ENCODE measurements at regions not wholly inside any gene's neighbourhood (a gene's known extent, or its start where the extent isn't known, plus 50 kb on each side); places are given as distances from the start of the nearest gene placed in this dataset.

DNA sequence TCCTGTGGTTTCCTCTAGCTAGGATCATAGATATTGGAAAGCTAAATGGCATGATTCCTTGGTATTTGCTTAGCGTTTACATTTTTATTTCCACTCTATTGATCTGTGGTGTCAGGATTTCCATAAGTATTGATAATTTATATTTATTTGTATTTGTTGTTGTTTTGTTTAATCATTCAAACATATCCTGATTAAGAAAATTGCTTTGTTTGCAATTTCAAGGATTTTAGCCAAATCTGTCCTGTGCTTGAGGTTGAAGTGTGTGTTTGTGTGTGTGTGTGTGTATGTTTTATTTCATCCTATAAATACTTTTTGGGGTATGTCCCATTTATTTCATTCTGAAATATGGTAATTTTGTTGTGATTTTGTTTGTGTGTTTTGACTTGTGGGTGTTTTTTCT lies 1884.1 kb upstream of the CDH6 start:
- no peak for ATAC-seq
- no peaks in the 10 kb centered on the region for H3F3A ChIP-seq (replicated peaks; ENCODE audit: low read depth)
- H3K4me1 ChIP-seq (ENCODE audit: insufficient read depth) = no peaks in the 10 kb centered on the region

More for the DNA sequence above, 1884.1 kb upstream of the CDH6 start:
- no peaks in the 10 kb centered on the region for H3K9me3 Mint-ChIP-seq
- H3K36me3 Mint-ChIP-seq (ENCODE audit: low read depth) = no peaks in the 10 kb centered on the region
- no peaks in the 10 kb centered on the region for H3K79me2 ChIP-seq (replicated peaks; ENCODE audit: insufficient read depth)
- no peaks in the 10 kb centered on the region for H3K27me3 Mint-ChIP-seq (ENCODE audit: insufficient read depth, low read depth, poor library complexity)
- no peaks in the 10 kb centered on the region for H3K4me1 Mint-ChIP-seq
- H3K27ac ChIP-seq (ENCODE audit: low read depth) = no peak overlapping the region
- H3K27ac Mint-ChIP-seq = no peak overlapping the region
- H3K27me3 ChIP-seq (ENCODE audit: insufficient read depth) = no peaks in the 10 kb centered on the region
- no peaks in the 10 kb centered on the region for H3K9me2 ChIP-seq (ENCODE audit: insufficient read depth)
- H3K4me3 Mint-ChIP-seq = no peak overlapping the region
- no peak overlapping the region for H3K4me3 ChIP-seq
- TF ChIP-seq POLR2AphosphoS5 (IDR thresholded peaks at IDR 0.05; ENCODE audit: low read depth) (no peak), ZNF331 (CRISPR knock-in tag; IDR thresholded peaks at IDR 0.05; ENCODE audit: low read depth) (no peak), STAT1 (IDR thresholded peaks at IDR 0.05; ENCODE audit: unreplicated experiment) (no peak), CREB1 (CRISPR knock-in tag; IDR thresholded peaks at IDR 0.05; ENCODE audit: low read depth) (no peak), ZNF114 (CRISPR knock-in tag; IDR thresholded peaks at IDR 0.05) (no peak), EZH2 (IDR thresholded peaks at IDR 0.05; ENCODE audit: low read depth, unreplicated experiment) (no peak), NANOG (IDR thresholded peaks at IDR 0.05; ENCODE audit: borderline replicate concordance) (no peak), JUNB (IDR thresholded peaks at IDR 0.05; ENCODE audit: unreplicated experiment) (no peak), EZH2phosphoT487 (IDR thresholded peaks at IDR 0.05; ENCODE audit: unreplicated experiment) (no peak)
- TF ChIP-seq, protein P1, sequence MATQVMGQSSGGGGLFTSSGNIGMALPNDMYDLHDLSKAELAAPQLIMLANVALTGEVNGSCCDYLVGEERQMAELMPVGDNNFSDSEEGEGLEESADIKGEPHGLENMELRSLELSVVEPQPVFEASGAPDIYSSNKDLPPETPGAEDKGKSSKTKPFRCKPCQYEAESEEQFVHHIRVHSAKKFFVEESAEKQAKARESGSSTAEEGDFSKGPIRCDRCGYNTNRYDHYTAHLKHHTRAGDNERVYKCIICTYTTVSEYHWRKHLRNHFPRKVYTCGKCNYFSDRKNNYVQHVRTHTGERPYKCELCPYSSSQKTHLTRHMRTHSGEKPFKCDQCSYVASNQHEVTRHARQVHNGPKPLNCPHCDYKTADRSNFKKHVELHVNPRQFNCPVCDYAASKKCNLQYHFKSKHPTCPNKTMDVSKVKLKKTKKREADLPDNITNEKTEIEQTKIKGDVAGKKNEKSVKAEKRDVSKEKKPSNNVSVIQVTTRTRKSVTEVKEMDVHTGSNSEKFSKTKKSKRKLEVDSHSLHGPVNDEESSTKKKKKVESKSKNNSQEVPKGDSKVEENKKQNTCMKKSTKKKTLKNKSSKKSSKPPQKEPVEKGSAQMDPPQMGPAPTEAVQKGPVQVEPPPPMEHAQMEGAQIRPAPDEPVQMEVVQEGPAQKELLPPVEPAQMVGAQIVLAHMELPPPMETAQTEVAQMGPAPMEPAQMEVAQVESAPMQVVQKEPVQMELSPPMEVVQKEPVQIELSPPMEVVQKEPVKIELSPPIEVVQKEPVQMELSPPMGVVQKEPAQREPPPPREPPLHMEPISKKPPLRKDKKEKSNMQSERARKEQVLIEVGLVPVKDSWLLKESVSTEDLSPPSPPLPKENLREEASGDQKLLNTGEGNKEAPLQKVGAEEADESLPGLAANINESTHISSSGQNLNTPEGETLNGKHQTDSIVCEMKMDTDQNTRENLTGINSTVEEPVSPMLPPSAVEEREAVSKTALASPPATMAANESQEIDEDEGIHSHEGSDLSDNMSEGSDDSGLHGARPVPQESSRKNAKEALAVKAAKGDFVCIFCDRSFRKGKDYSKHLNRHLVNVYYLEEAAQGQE (IDR thresholded peaks at IDR 0.05; ENCODE audit: unreplicated experiment) = no peak
- TF ChIP-seq, protein P2, sequence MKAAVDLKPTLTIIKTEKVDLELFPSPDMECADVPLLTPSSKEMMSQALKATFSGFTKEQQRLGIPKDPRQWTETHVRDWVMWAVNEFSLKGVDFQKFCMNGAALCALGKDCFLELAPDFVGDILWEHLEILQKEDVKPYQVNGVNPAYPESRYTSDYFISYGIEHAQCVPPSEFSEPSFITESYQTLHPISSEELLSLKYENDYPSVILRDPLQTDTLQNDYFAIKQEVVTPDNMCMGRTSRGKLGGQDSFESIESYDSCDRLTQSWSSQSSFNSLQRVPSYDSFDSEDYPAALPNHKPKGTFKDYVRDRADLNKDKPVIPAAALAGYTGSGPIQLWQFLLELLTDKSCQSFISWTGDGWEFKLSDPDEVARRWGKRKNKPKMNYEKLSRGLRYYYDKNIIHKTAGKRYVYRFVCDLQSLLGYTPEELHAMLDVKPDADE (IDR thresholded peaks at IDR 0.05) = no peak
- TF ChIP-seq, protein P3, sequence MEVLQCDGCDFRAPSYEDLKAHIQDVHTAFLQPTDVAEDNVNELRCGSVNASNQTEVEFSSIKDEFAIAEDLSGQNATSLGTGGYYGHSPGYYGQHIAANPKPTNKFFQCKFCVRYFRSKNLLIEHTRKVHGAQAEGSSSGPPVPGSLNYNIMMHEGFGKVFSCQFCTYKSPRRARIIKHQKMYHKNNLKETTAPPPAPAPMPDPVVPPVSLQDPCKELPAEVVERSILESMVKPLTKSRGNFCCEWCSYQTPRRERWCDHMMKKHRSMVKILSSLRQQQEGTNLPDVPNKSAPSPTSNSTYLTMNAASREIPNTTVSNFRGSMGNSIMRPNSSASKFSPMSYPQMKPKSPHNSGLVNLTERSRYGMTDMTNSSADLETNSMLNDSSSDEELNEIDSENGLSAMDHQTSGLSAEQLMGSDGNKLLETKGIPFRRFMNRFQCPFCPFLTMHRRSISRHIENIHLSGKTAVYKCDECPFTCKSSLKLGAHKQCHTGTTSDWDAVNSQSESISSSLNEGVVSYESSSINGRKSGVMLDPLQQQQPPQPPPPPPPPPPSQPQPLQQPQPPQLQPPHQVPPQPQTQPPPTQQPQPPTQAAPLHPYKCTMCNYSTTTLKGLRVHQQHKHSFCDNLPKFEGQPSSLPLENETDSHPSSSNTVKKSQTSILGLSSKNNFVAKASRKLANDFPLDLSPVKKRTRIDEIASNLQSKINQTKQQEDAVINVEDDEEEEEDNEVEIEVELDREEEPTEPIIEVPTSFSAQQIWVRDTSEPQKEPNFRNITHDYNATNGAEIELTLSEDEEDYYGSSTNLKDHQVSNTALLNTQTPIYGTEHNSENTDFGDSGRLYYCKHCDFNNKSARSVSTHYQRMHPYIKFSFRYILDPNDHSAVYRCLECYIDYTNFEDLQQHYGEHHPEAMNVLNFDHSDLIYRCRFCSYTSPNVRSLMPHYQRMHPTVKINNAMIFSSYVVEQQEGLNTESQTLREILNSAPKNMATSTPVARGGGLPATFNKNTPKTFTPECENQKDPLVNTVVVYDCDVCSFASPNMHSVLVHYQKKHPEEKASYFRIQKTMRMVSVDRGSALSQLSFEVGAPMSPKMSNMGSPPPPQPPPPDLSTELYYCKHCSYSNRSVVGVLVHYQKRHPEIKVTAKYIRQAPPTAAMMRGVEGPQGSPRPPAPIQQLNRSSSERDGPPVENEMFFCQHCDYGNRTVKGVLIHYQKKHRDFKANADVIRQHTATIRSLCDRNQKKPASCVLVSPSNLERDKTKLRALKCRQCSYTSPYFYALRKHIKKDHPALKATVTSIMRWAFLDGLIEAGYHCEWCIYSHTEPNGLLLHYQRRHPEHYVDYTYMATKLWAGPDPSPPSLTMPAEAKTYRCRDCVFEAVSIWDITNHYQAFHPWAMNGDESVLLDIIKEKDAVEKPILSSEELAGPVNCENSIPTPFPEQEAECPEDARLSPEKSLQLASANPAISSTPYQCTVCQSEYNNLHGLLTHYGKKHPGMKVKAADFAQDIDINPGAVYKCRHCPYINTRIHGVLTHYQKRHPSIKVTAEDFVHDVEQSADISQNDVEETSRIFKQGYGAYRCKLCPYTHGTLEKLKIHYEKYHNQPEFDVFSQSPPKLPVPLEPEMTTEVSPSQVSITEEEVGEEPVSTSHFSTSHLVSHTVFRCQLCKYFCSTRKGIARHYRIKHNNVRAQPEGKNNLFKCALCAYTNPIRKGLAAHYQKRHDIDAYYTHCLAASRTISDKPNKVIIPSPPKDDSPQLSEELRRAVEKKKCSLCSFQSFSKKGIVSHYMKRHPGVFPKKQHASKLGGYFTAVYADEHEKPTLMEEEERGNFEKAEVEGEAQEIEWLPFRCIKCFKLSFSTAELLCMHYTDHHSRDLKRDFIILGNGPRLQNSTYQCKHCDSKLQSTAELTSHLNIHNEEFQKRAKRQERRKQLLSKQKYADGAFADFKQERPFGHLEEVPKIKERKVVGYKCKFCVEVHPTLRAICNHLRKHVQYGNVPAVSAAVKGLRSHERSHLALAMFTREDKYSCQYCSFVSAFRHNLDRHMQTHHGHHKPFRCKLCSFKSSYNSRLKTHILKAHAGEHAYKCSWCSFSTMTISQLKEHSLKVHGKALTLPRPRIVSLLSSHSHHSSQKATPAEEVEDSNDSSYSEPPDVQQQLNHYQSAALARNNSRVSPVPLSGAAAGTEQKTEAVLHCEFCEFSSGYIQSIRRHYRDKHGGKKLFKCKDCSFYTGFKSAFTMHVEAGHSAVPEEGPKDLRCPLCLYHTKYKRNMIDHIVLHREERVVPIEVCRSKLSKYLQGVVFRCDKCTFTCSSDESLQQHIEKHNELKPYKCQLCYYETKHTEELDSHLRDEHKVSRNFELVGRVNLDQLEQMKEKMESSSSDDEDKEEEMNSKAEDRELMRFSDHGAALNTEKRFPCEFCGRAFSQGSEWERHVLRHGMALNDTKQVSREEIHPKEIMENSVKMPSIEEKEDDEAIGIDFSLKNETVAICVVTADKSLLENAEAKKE (CRISPR knock-in tag; IDR thresholded peaks at IDR 0.05) = no peak
- TF ChIP-seq, protein P4, sequence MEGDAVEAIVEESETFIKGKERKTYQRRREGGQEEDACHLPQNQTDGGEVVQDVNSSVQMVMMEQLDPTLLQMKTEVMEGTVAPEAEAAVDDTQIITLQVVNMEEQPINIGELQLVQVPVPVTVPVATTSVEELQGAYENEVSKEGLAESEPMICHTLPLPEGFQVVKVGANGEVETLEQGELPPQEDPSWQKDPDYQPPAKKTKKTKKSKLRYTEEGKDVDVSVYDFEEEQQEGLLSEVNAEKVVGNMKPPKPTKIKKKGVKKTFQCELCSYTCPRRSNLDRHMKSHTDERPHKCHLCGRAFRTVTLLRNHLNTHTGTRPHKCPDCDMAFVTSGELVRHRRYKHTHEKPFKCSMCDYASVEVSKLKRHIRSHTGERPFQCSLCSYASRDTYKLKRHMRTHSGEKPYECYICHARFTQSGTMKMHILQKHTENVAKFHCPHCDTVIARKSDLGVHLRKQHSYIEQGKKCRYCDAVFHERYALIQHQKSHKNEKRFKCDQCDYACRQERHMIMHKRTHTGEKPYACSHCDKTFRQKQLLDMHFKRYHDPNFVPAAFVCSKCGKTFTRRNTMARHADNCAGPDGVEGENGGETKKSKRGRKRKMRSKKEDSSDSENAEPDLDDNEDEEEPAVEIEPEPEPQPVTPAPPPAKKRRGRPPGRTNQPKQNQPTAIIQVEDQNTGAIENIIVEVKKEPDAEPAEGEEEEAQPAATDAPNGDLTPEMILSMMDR (conservative IDR thresholded peaks at IDR 0.05; ENCODE audit: low read depth in 2 of 2) = no peak
- H4K20me1 ChIP-seq (replicated peaks; ENCODE audit: insufficient read depth) = no peaks in the 10 kb centered on the region
- DNase-seq (ENCODE audit: low spot score) = no peak
- H2AFZ ChIP-seq = no peak overlapping the region
- H3K36me3 ChIP-seq (ENCODE audit: insufficient read depth) = no peaks in the 10 kb centered on the region
- no peak overlapping the region for H3K4me2 ChIP-seq

Measured in GM23338 (cell line).